ENCODE measurements at regions not wholly inside any gene's neighbourhood (a gene's known extent, or its start where the extent isn't known, plus 50 kb on each side); places are given as distances from the start of the nearest gene placed in this dataset.

- no peak overlapping the region for H3K4ac ChIP-seq (replicated peaks; ENCODE audit: insufficient read length, low read depth, low read length)
- no peak for TF ChIP-seq SP1 (IDR thresholded peaks at IDR 0.05; ENCODE audit: low read depth, low read length)
- no peak for TF ChIP-seq HDAC6 (IDR thresholded peaks at IDR 0.05; ENCODE audit: low read depth, low read length)
- TF ChIP-seq SRF (IDR thresholded peaks at IDR 0.05; ENCODE audit: low read depth, low read length) = no peak
- no peak for TF ChIP-seq CEBPB (IDR thresholded peaks at IDR 0.05; ENCODE audit: low read depth, low read length)
- TF ChIP-seq BACH1 (IDR thresholded peaks at IDR 0.05; ENCODE audit: low read length) = no peak
These were observed 63.0 kb upstream of the IMPG1 start for GRCh38 chr6:76135481-76135880.

More at GRCh38 chr6:76135481-76135880, 63.0 kb upstream of the IMPG1 start:
- no peak overlapping the region for H3K18ac ChIP-seq (ENCODE audit: extremely low read depth, low read length)
- no peak overlapping the region for H2AK5ac ChIP-seq (ENCODE audit: low read depth, low read length)
- no peaks in the 10 kb centered on the region for H3K79me1 ChIP-seq (ENCODE audit: low read depth, low read length)
- FAIRE-seq (no peak), DNase-seq (ENCODE audit: low read depth in 1 of 2, low spot score in 2 of 2) (no peak)
- H2BK15ac ChIP-seq (ENCODE audit: low read length) = no peak overlapping the region
- H3K27ac ChIP-seq (ENCODE audit: low read depth, low read length) = no peak overlapping the region
- ChIA-PET CTCF (ENCODE audit: partially characterized antibody) (interaction anchor here (0.6 to 1.6 kb wide), 4 partner anchors 11 to 241 kb away, joined by 3 to 4 read pairs (median 4); no protein-coding TSS in a partner anchor), POLR2A (ENCODE audit: partially characterized antibody) (no interaction called here)
- no peak overlapping the region for H3K14ac ChIP-seq (ENCODE audit: insufficient read length)
- no peak overlapping the region for H4K8ac ChIP-seq (ENCODE audit: extremely low read depth, insufficient read depth, low read length)
- no peaks in the 10 kb centered on the region for H3K9me3 ChIP-seq (ENCODE audit: insufficient read depth in 2 of 2, low read depth in 1 of 2, low read length in 1 of 2)
- H3K4me1 ChIP-seq (replicated peaks in 1 of 4; ENCODE audit: control insufficient read depth in 3 of 4, insufficient read depth in 4 of 4, low read length in 3 of 4) = no peaks in the 10 kb centered on the region
- H2BK120ac ChIP-seq (replicated peaks; ENCODE audit: low read depth, low read length) = no peak overlapping the region
- no peaks in the 10 kb centered on the region for H3K27me3 ChIP-seq (replicated peaks in 1 of 4; ENCODE audit: control insufficient read depth in 3 of 4, extremely low read depth in 1 of 4, insufficient read depth in 3 of 4, low read length in 3 of 4)
- WGBS, 2 experiments (ENCODE audit: extremely low coverage in 1 of 2, insufficient coverage in 1 of 2, insufficient read length in 1 of 2, insufficient replicate concordance in 2 of 2, low coverage in 1 of 2, low lambda C conversion rate in 2 of 2, missing lambda C conversion rate in 1 of 2) = 67% methylated on average over 1 of the region's 1 CpG; no CpG with 5 or more reads in 1 of the 2 experiments
- H3K4me2 ChIP-seq (ENCODE audit: insufficient read depth in 1 of 2, low read depth in 2 of 2, low read length in 2 of 2) = no peak overlapping the region
- no peak overlapping the region for H3K23ac ChIP-seq (ENCODE audit: insufficient read length)
- H3K4me3 ChIP-seq (ENCODE audit: extremely low read depth in 1 of 4, insufficient read depth in 2 of 4, low read depth in 3 of 4, low read length in 4 of 4) = no peak overlapping the region
- H2AFZ ChIP-seq (ENCODE audit: low read length) = no peak overlapping the region
- H2BK12ac ChIP-seq (ENCODE audit: low read depth, low read length) = no peak overlapping the region
- H3K9ac ChIP-seq (replicated peaks in 1 of 4; ENCODE audit: extremely low read depth in 1 of 4, low read depth in 3 of 4, low read length in 3 of 4) = no peak overlapping the region
- no peak overlapping the region for H2BK20ac ChIP-seq (ENCODE audit: low read length)
- no peak overlapping the region for H4K5ac ChIP-seq (ENCODE audit: insufficient read length, low read depth, low read length)
- H3K36me3 ChIP-seq (ENCODE audit: control insufficient read depth in 2 of 4, insufficient read depth in 4 of 4, low read length in 3 of 4) = no peaks in the 10 kb centered on the region
- no peaks in the 10 kb centered on the region for H4K20me1 ChIP-seq (replicated peaks in 1 of 2; ENCODE audit: control insufficient read depth in 1 of 2, insufficient read depth in 2 of 2, low read length in 2 of 2)
- no peaks in the 10 kb centered on the region for H3K23me2 ChIP-seq (ENCODE audit: low read depth, low read length)
- H3K79me2 ChIP-seq (ENCODE audit: control insufficient read depth in 1 of 2, insufficient read depth in 2 of 2, low read length in 2 of 2) = no peaks in the 10 kb centered on the region
- H2BK5ac ChIP-seq (ENCODE audit: low read depth, low read length) = no peak overlapping the region
- H3K56ac ChIP-seq (replicated peaks; ENCODE audit: insufficient read length, low read depth, low read length) = no peak overlapping the region
- no peak overlapping the region for H4K91ac ChIP-seq (replicated peaks; ENCODE audit: insufficient read length, low read length)
